HuH-7.5 (cell line): ENCODE measurements at regions not wholly inside any gene's neighbourhood (a gene's known extent, or its start where the extent isn't known, plus 50 kb on each side); places are given as distances from the start of the nearest gene placed in this dataset.
"Not testable (repeated sequence)": the region's sequence is repeated elsewhere in the genome, so short reads cannot be mapped to it uniquely, and the experiment has no call there.

Experiments
- DNase-seq: peaks from one replicate; pipeline ENCODE4 v3.0.0; 2011; ENCODE audit warnings: low spot score

- no peak for DNase-seq
These were observed 84.3 kb upstream of the SYN3 start for GRCh38 chr22:33142282-33143055.

DNA sequence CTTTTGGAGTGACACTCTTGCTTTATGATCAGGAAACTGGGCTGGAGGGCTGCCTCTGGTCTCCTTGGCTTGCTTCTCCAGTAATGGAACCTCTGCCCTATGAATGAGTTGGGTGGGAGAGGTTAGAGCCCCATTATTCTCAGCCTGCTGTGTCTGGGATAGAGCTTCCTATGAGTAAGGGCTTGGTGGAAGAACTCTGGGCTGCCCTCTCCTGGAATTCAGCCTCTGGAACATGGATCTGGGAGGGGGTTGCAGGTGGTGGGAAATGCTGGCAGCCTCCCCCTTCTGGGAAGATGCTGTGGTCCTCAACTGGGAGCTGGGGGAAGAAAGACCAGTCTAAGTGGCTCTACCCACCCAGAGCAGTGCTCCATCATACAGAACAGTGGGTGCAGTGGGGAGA lies 81.8 kb upstream of the SYN3 start:
- DNase-seq, result no peak

GRCh38 chr22:33138333-33138732 lies 80.2 kb upstream of the SYN3 start:
- not testable (repeated sequence) for DNase-seq

DNA sequence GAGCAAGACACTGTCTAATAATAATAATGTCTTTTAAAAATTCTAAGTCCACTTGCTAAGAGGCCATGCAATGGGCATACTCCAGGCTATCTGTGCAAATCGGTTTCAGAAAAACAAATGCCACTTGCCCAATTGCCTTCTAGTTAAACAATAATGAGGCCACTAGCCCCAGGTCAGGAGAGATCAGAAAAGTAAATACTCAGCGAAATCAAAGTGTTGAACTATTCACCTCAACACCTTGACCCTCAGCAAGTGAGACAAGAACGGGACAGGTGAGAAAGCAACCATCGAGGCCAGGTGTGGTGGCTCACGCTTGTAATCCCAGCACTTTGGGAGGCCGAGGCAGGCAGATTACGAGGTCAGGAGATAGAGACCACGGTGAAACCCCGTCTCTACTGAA lies 72.3 kb upstream of the SYN3 start:
- peak; percentile 20 for DNase-seq

- no peak for DNase-seq
These were observed 71.4 kb upstream of the SYN3 start for GRCh38 chr22:33129621-33130020.

GRCh38 chr22:33126881-33127280 lies 68.7 kb upstream of the SYN3 start:
- DNase-seq, result no peak

- no peak for DNase-seq
These were observed 66.3 kb upstream of the SYN3 start for GRCh38 chr22:33124471-33124870.

GRCh38 chr22:33122439-33122838 lies 64.3 kb upstream of the SYN3 start:
- DNase-seq, result not testable (repeated sequence)

DNA sequence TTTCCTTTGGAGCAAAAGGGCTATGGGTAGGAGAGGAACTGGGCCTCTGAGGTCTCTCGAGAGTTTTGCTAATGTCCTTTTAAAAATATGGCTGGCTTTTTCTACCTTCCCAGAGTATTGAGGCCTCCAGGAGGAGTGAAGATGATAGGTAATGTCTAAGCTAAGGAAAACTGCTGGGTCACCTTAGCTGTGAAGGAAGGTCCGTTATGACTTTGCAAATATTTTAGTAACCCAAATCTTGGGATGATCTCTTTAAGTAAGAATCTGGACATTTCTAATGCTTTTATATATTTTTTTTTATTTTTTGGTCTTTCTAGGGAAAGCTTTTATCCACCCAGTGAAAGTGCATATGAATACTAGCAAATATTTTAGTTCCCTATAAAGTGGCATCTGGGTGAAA lies 60.9 kb upstream of the SYN3 start:
- no peak for DNase-seq

- no peak for DNase-seq
These were observed 59.6 kb upstream of the SYN3 start for GRCh38 chr22:33117821-33118220.

GRCh38 chr22:33116841-33117547 lies 58.8 kb upstream of the SYN3 start:
- DNase-seq, result no peak

DNA sequence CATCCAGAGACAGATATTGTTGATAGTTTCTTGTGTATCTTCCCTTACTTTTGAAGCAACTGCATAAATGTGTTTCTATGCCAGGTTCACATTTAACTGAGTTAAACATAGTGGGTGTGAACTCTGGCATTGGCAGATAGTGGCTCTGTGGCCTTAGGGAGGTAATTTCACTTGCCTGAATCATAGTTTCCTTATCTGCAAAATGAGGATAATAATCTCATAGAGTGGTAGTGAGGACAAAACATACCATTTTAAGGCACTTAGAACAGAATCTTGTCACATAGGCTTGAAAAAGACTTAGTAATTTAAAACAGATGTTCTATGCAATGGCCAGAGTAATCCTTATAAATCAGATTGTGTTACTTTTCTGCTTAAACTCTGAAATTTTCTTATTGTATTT lies 56.4 kb upstream of the SYN3 start:
- DNase-seq, result no peak

- no peak for DNase-seq
These were observed 54.4 kb upstream of the SYN3 start for GRCh38 chr22:33112580-33112979.

DNA sequence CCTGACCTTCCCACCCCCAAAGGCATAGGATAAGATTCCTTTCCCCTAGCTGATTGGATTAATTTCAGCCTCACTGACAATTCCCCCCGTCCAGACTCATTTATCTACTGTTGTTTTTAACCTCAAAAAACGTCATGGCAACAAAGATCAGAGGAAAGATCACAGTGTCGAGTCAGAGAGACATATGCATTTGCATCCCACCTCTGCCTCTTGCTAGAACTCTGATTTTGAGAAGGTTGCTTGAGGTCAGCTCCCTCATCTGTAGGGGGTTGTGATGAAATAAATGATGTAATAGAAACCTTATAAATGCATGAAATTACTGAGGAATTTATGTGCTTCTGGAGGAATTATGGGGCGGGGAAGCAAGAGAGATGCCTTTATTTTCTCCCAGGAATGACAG lies 53.3 kb upstream of the SYN3 start:
- no peak for DNase-seq

DNA sequence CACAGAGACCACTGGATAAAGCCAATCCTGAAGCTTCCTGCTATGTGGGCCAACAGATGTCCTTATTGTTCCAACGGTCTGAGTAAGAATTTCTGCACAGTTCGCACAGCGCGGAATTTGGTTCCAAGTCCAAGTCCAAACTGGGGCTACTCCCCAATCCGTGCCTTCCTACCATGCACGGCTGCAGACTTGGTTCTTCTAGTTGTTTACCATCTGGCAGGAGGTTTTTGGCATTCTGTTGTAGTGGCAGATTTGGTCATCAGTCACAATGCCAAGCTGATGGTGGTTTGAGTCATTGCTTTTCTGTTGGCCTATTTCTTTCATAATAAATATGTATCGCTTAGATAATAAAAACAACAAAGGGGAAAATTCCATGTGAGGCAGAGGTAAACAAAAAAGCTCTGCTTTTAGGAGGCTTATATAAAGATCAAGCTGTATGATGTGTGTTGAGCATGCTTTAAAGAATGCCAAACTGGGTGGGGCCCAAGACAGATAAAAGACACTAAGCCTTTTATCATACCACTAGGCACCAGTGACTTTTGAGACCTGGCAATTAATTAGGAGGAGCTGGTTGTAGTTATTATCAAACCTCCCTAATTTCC lies 52.5 kb upstream of the SYN3 start:
- DNase-seq, result no peak

DNA sequence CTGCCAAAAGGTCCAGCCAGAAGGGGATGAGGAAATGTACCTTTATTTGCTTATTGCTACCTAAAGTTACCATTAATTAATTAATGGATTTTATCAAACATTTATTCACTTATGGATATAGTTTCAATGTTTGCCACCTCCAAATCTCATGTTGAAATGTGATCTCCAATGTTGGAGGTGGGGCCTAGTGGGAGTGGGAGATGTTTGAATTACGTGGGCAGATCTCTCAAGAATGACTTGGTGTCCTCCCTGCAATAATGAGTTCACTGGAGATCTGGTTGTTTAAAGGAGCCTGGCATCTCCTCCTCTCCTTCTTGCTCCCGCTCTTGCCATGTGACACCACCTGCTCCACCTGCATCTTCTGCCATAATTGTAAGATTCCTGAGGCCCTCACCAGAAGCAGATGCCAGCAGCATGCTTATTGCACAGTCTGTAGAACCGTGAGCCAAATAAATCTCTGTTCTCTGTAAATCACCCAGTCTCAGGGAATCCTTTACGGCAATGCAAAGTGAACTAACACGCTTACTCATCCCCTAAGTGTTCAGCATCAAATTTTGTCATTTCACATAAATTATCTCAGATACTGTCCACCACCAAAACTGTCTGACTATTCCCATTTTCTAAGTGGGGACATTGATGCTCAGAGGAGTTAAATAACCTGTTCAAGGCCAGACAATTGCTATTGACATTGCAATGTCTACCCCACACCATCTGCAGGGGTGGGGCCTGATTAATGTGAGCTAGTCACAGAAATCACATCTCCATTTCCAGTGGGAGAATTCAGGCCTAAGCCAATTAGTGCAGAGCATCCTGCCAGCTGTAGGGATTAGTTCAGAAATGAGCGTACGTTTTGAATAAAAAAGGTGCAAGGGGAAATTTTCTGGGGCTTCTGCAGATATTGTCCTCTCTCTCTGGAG lies 51.6 kb upstream of the SYN3 start:
- no peak for DNase-seq

DNA sequence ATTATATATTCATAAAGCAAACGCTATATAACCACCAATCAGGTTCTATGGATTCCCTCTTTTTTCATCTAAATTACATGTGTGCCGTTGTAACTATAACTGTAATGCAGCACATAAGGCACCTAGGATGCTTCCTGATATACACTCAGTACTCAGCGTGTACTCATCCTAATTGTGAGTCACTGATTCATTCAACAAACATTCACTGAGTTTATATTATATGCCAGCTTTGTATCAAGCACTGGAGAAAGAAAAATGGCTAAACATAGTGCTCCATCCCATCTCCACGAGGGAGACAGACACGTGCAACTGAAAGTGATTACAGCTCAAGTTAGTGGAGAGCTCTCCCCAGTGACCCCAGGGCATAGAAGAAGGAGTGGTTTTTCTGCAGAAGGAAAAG lies 49.9 kb upstream of the SYN3 start:
- DNase-seq, result no peak
